CD8-positive, alpha-beta memory T cell (primary cell): ENCODE measurements at regions not wholly inside any gene's neighbourhood (a gene's known extent, or its start where the extent isn't known, plus 50 kb on each side); places are given as distances from the start of the nearest gene placed in this dataset.
"Not testable (repeated sequence)": the region's sequence is repeated elsewhere in the genome, so short reads cannot be mapped to it uniquely, and the experiment has no call there.

ENCODE experiments used
- CTCF ChIA-PET: fragments of 350-600 bp; sonication (Branson Sonifier 250); formaldehyde crosslinking; loops from one replicate; lab custom pipeline; 2021; ENCODE audit warnings: antibody characterized with exemption; lab: Charles Lee
- POLR2A ChIA-PET: fragments of 350-600 bp; sonication (Branson Sonifier 250); formaldehyde crosslinking; loops from one replicate; lab custom pipeline; 2021; ENCODE audit warnings: antibody characterized with exemption; lab: Charles Lee
- DNase-seq, 5 donors: peaks; one replicate each; pipeline versions ENCODE4 v3.0.0 to v3.0.0-alpha.2; 2020 to 2022; ENCODE audit warnings: mixed read lengths in 1 of 5
- H3K27ac ChIP-seq: one replicate; pipeline ENCODE4 v1.7.0; 2013; ENCODE audit warnings: low read depth, mild to moderate bottlenecking, low read length, moderate library complexity
- H3K27me3 ChIP-seq: 2 replicates; pipeline ENCODE4 v1.7.0; 2013; ENCODE audit warnings: low read length, mild to moderate bottlenecking; ENCODE audit not compliant: insufficient read depth, poor library complexity, severe bottlenecking
- H3K36me3 ChIP-seq: 2 replicates; pipeline ENCODE4 v1.7.0; 2013; ENCODE audit warnings: mild to moderate bottlenecking, low read length, moderate library complexity; ENCODE audit not compliant: insufficient read depth
- H3K4me1 ChIP-seq: 2 replicates; pipeline ENCODE4 v1.7.0; 2013; ENCODE audit warnings: mild to moderate bottlenecking, low read length, moderate library complexity; ENCODE audit not compliant: insufficient read depth
- H3K4me3 ChIP-seq: 2 replicates; pipeline ENCODE4 v1.7.0; 2013; ENCODE audit warnings: mild to moderate bottlenecking, low read length
- H3K9me3 ChIP-seq: 2 replicates; pipeline ENCODE4 v1.7.0; 2013; ENCODE audit warnings: mild to moderate bottlenecking, low read length
- H3K27ac Mint-ChIP-seq, 8 donors: one replicate each; pipeline ENCODE4 v1.8.0; 2020 to 2021; ENCODE audit warnings: mixed read lengths in 8 of 8, mild to moderate bottlenecking in 6 of 8, inconsistent platforms in 3 of 8, moderate library complexity in 3 of 8
- H3K27me3 Mint-ChIP-seq, 2 donors: one replicate each; pipeline ENCODE4 v1.8.0; 2020 to 2021; ENCODE audit warnings: mixed read lengths in 2 of 2, mild to moderate bottlenecking in 1 of 2, moderate library complexity in 1 of 2
- H3K36me3 Mint-ChIP-seq, 3 donors: one replicate each; pipeline ENCODE4 v1.8.0; 2020 to 2021; ENCODE audit warnings: mixed read lengths in 3 of 3, inconsistent platforms in 1 of 3, mild to moderate bottlenecking in 1 of 3
- H3K4me1 Mint-ChIP-seq, 3 donors: one replicate each; pipeline ENCODE4 v1.8.0; 2020 to 2021; ENCODE audit warnings: mixed read lengths in 3 of 3, inconsistent platforms in 1 of 3, mild to moderate bottlenecking in 1 of 3
- H3K4me3 Mint-ChIP-seq, 7 donors: one replicate each; pipeline ENCODE4 v1.8.0; 2020 to 2021; ENCODE audit warnings: mixed read lengths in 7 of 7, mild to moderate bottlenecking in 6 of 7, moderate library complexity in 4 of 7, inconsistent platforms in 2 of 7
- H3K9me3 Mint-ChIP-seq, 5 donors: one replicate each; pipeline ENCODE4 v1.8.0; 2020 to 2022; ENCODE audit warnings: mixed read lengths in 5 of 5, mild to moderate bottlenecking in 3 of 5, moderate library complexity in 2 of 5, inconsistent platforms in 1 of 5

DNA sequence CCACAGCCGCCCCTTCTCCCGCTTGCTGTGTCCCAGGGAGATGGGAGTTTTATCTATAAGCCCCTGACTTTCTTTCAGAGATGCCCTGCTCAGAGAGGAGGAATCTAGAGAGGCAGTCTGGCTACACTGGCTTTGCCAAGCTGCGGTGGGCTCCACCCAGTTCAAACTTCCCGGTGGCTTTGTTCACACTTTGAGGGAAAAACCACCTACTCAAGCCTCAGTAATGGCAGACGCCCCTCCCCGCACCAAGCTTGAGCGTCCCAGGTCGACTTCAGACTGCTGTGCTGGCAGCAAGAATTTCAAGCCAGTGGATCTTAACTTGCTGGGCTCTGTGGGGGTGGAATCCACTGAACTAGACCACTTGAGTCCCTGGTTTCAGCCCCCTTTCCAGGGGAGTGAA lies 162.2 kb upstream of the MAGEB16 start:
- H3K4me3 ChIP-seq, H3K4me1 Mint-ChIP-seq, H3K4me3 Mint-ChIP-seq, H3K27me3 Mint-ChIP-seq, H3K27me3 ChIP-seq, DNase-seq, H3K36me3 Mint-ChIP-seq, H3K9me3 ChIP-seq, H3K36me3 ChIP-seq, H3K27ac ChIP-seq, POLR2A ChIA-PET, H3K4me1 ChIP-seq, H3K27ac Mint-ChIP-seq, CTCF ChIA-PET: not testable (repeated sequence)
- H3K9me3 Mint-ChIP-seq: peaks cover 0 to 13% (median 2%) of the 10 kb centered on the region in 5 donors

DNA sequence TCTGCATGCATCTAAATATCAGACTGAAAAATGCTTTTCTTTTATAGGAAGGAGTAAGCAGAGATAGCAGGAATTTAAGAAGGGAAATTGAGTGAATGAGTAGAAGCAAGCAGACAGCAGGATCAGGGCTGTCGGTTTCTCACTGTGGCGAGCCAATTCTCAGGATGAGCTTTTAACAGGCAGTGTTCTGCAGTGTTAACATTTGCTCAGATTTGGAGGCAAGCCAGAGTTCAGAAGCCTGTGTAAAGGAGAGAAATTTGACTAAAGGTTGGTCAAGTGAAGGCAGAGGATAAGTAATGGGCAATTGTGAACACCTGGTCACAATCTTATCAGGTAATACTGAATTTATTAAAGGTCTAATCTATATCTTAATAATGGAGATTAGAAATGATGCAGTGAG lies 133.3 kb upstream of the MAGEB16 start:
- no peak overlapping the region for H3K27ac ChIP-seq
- DNase-seq: no peak
- no peaks in the 10 kb centered on the region for H3K9me3 ChIP-seq
- Mint-ChIP-seq H3K27ac (no peak overlapping the region), H3K27me3 (no peaks in the 10 kb centered on the region), H3K36me3 (no peaks in the 10 kb centered on the region), H3K4me3 (no peak overlapping the region), H3K4me1 (no peaks in the 10 kb centered on the region), H3K9me3 (peaks cover 0 to 2% (median 0%) of the 10 kb centered on the region in 5 donors)
- POLR2A ChIA-PET: no interaction called here
- no peak overlapping the region for H3K4me3 ChIP-seq
- no peaks in the 10 kb centered on the region for H3K36me3 ChIP-seq
- no peaks in the 10 kb centered on the region for H3K4me1 ChIP-seq
- H3K27me3 ChIP-seq: no peaks in the 10 kb centered on the region
- CTCF ChIA-PET: no interaction called here

DNA sequence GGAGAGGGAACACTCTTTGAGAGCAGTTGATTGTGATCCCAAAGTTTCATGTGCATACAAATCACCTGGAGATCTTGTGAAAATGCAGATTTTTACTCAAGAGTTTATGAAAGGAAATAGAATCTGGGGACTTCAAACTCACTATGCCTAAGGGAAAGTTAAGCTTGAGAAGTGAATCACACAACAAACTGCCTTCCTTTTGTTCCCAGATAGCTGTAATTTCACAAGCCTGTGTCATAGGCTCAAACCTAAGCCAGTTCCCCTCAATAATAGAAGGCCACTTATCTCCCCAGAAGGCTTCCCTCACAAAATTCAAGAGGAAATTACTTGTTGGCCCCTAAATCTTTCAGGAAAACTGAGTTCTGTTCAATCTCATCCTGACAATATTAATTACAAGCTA lies 132.8 kb upstream of the MAGEB16 start:
- no peak overlapping the region for H3K4me3 ChIP-seq
- H3K27ac Mint-ChIP-seq: no peak overlapping the region
- no peaks in the 10 kb centered on the region for H3K27me3 ChIP-seq
- no peak for DNase-seq
- ChIA-PET CTCF (no interaction called here), POLR2A (no interaction called here)
- H3K4me3 Mint-ChIP-seq: no peak overlapping the region
- H3K9me3 ChIP-seq: no peaks in the 10 kb centered on the region
- H3K27me3 Mint-ChIP-seq: no peaks in the 10 kb centered on the region
- H3K36me3 ChIP-seq: no peaks in the 10 kb centered on the region
- H3K9me3 Mint-ChIP-seq: no peaks in the 10 kb centered on the region
- no peaks in the 10 kb centered on the region for H3K4me1 Mint-ChIP-seq
- no peaks in the 10 kb centered on the region for H3K4me1 ChIP-seq
- H3K27ac ChIP-seq: no peak overlapping the region
- no peaks in the 10 kb centered on the region for H3K36me3 Mint-ChIP-seq

- no peaks in the 10 kb centered on the region for H3K4me1 Mint-ChIP-seq
- H3K9me3 Mint-ChIP-seq: peaks cover 0 to 5% (median 0%) of the 10 kb centered on the region in 5 donors
- Histone ChIP-seq H3K27ac (no peak overlapping the region), H3K9me3 (no peaks in the 10 kb centered on the region), H3K27me3 (no peaks in the 10 kb centered on the region), H3K36me3 (no peaks in the 10 kb centered on the region), H3K4me3 (no peak overlapping the region), H3K4me1 (no peaks in the 10 kb centered on the region)
- no peak overlapping the region for H3K27ac Mint-ChIP-seq
- peaks cover 0 to 1% of the 10 kb centered on the region in 2 donors for H3K27me3 Mint-ChIP-seq
- ChIA-PET POLR2A (no interaction called here), CTCF (no interaction called here)
- no peak for DNase-seq
- H3K4me3 Mint-ChIP-seq: no peak overlapping the region
- no peaks in the 10 kb centered on the region for H3K36me3 Mint-ChIP-seq
These were observed 127.3 kb upstream of the MAGEB16 start for GRCh38 chrX:35670889-35671288.

GRCh38 chrX:35675151-35675550 lies 123.0 kb upstream of the MAGEB16 start:
- Histone ChIP-seq H3K9me3 (no peaks in the 10 kb centered on the region), H3K4me1 (no peaks in the 10 kb centered on the region), H3K27me3 (no peaks in the 10 kb centered on the region), H3K27ac (no peak overlapping the region), H3K36me3 (no peaks in the 10 kb centered on the region), H3K4me3 (no peak overlapping the region)
- Mint-ChIP-seq H3K27ac (no peak overlapping the region), H3K27me3 (peaks cover 0 to 2% of the 10 kb centered on the region in 2 donors), H3K4me3 (no peak overlapping the region), H3K9me3 (peaks cover 0 to 5% (median 0%) of the 10 kb centered on the region in 5 donors), H3K36me3 (no peaks in the 10 kb centered on the region), H3K4me1 (no peaks in the 10 kb centered on the region)
- ChIA-PET CTCF (no interaction called here), POLR2A (no interaction called here)
- DNase-seq: no peak

- ChIA-PET POLR2A (no interaction called here), CTCF (no interaction called here)
- H3K4me3 Mint-ChIP-seq: no peak overlapping the region
- Histone ChIP-seq H3K9me3 (no peaks in the 10 kb centered on the region), H3K27me3 (no peaks in the 10 kb centered on the region), H3K36me3 (no peaks in the 10 kb centered on the region), H3K4me1 (no peaks in the 10 kb centered on the region), H3K27ac (no peak overlapping the region), H3K4me3 (no peak overlapping the region)
- H3K9me3 Mint-ChIP-seq: peaks cover 0 to 2% (median under 1%) of the 10 kb centered on the region in 5 donors
- H3K4me1 Mint-ChIP-seq: no peaks in the 10 kb centered on the region
- peaks cover 0 to 1% of the 10 kb centered on the region in 2 donors for H3K27me3 Mint-ChIP-seq
- no peaks in the 10 kb centered on the region for H3K36me3 Mint-ChIP-seq
- no peak for DNase-seq
- H3K27ac Mint-ChIP-seq: no peak overlapping the region
These were observed 117.2 kb upstream of the MAGEB16 start for GRCh38 chrX:35680940-35681346.

GRCh38 chrX:35682476-35682875 lies 115.7 kb upstream of the MAGEB16 start:
- Mint-ChIP-seq H3K27me3 (peaks cover 0 to 1% of the 10 kb centered on the region in 2 donors), H3K36me3 (no peaks in the 10 kb centered on the region), H3K4me3 (no peak overlapping the region), H3K27ac (no peak overlapping the region), H3K9me3 (peaks cover 0 to 2% (median 2%) of the 10 kb centered on the region in 5 donors), H3K4me1 (no peaks in the 10 kb centered on the region)
- Histone ChIP-seq H3K9me3 (no peaks in the 10 kb centered on the region), H3K4me3 (no peak overlapping the region), H3K27ac (no peak overlapping the region), H3K36me3 (no peaks in the 10 kb centered on the region), H3K27me3 (no peaks in the 10 kb centered on the region), H3K4me1 (no peaks in the 10 kb centered on the region)
- ChIA-PET CTCF (no interaction called here), POLR2A (no interaction called here)
- DNase-seq: no peak

DNA sequence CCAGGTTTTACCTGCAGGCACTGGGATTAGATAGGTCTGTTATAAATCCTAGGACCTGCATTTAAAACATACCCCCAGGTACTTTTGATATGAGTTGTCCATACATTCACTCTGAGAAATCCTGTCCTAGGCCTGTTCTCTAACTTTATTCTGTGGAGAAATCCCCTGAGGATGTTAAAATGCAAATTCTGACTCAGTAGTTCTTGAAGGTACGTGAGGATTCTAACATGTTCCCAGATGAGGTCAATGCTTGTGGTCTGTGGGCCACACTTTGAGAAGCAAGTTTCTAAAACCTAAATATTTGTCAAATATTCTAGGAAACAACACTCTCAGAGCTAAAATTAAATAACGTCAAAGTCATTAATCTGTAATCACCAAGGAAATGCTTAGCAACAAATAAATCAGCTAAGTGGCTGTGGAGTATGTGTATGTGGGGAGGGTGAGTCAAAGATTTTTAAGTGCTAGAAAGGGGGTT lies 101.3 kb upstream of the MAGEB16 start:
- Histone ChIP-seq H3K4me3 (no peak overlapping the region), H3K27me3 (no peaks in the 10 kb centered on the region), H3K27ac (no peak overlapping the region), H3K9me3 (no peaks in the 10 kb centered on the region), H3K4me1 (no peaks in the 10 kb centered on the region), H3K36me3 (no peaks in the 10 kb centered on the region)
- Mint-ChIP-seq H3K36me3 (no peaks in the 10 kb centered on the region), H3K27ac (no peak overlapping the region), H3K9me3 (peaks cover 0 to 2% (median 0%) of the 10 kb centered on the region in 5 donors), H3K4me1 (no peaks in the 10 kb centered on the region), H3K4me3 (no peak overlapping the region), H3K27me3 (no peaks in the 10 kb centered on the region)
- POLR2A ChIA-PET: no interaction called here
- no peak for DNase-seq
- CTCF ChIA-PET: no interaction called here

GRCh38 chrX:35699642-35700041 lies 98.5 kb upstream of the MAGEB16 start:
- H3K27me3 Mint-ChIP-seq: peaks cover 0 to 2% of the 10 kb centered on the region in 2 donors
- Histone ChIP-seq H3K27ac (no peak overlapping the region), H3K4me3 (no peak overlapping the region), H3K27me3 (no peaks in the 10 kb centered on the region), H3K4me1 (no peaks in the 10 kb centered on the region), H3K36me3 (no peaks in the 10 kb centered on the region), H3K9me3 (no peaks in the 10 kb centered on the region)
- ChIA-PET CTCF (no interaction called here), POLR2A (no interaction called here)
- H3K9me3 Mint-ChIP-seq: peaks cover 0 to 4% (median 0%) of the 10 kb centered on the region in 5 donors
- no peak overlapping the region for H3K27ac Mint-ChIP-seq
- H3K4me1 Mint-ChIP-seq: no peaks in the 10 kb centered on the region
- DNase-seq: no peak
- H3K36me3 Mint-ChIP-seq: no peaks in the 10 kb centered on the region
- H3K4me3 Mint-ChIP-seq: no peak overlapping the region
